ENCODE measurements at regions not wholly inside any gene's neighbourhood (a gene's known extent, or its start where the extent isn't known, plus 50 kb on each side); places are given as distances from the start of the nearest gene placed in this dataset.

GRCh38 chr1:60151311-60151710, 77.7 kb upstream of the C1orf87 start:
- Mint-ChIP-seq H3K27ac (no peak overlapping the region), H3K36me3 (no peaks in the 10 kb centered on the region)

GRCh38 chr1:60149251-60149650, 75.7 kb upstream of the C1orf87 start:
- Histone ChIP-seq H3K27me3 (replicated peaks in 1 of 2; ENCODE audit: control insufficient read depth in 2 of 2, extremely low read depth in 1 of 2, insufficient read depth in 2 of 2, low read length in 1 of 2) (no peaks in the 10 kb centered on the region), H3K36me3 (ENCODE audit: control insufficient read depth in 2 of 2, extremely low read depth in 1 of 2, insufficient read depth in 1 of 2, low read length in 1 of 2) (no peaks in the 10 kb centered on the region), H3K4me1 (ENCODE audit: control insufficient read depth in 1 of 2, extremely low read depth in 1 of 2, insufficient read depth in 2 of 2, low read length in 2 of 2) (no peaks in the 10 kb centered on the region), H3K4me3 (ENCODE audit: control insufficient read depth in 1 of 2, extremely low read depth in 1 of 2, low read length in 1 of 2) (no peak overlapping the region), H3K9me3 (no peaks in the 10 kb centered on the region), H3K27ac (ENCODE audit: low read length) (no peak overlapping the region)
- no peak for DNase-seq
- ATAC-seq (replicated peaks in 1 of 4), result no peak
- no peaks in the 10 kb centered on the region for H3K36me3 Mint-ChIP-seq
- CTCF ChIA-PET, result no interaction called here
- WGBS (ENCODE audit: insufficient coverage), result no CpG with 5 or more reads among the region's 2 CpGs
- H3K9me3 Mint-ChIP-seq, result no peaks in the 10 kb centered on the region
- H3K27ac Mint-ChIP-seq, result no peak overlapping the region
- POLR2A ChIA-PET, result no interaction called here
- peaks cover 0 to 8% of the 10 kb centered on the region in 2 donors for H3K27me3 Mint-ChIP-seq
- H3K4me1 Mint-ChIP-seq, result no peaks in the 10 kb centered on the region
- H3K4me3 Mint-ChIP-seq, result no peak overlapping the region

More at GRCh38 chr1:60151311-60151710, 77.7 kb upstream of the C1orf87 start:
- Mint-ChIP-seq H3K9me3 (no peaks in the 10 kb centered on the region), H3K27me3 (peaks cover 0 to 8% of the 10 kb centered on the region in 2 donors), H3K4me3 (no peak overlapping the region), H3K4me1 (no peaks in the 10 kb centered on the region)
- ChIA-PET POLR2A (no interaction called here), CTCF (no interaction called here)
- Histone ChIP-seq H3K36me3 (ENCODE audit: control insufficient read depth in 2 of 2, extremely low read depth in 1 of 2, insufficient read depth in 1 of 2, low read length in 1 of 2) (no peaks in the 10 kb centered on the region), H3K4me3 (ENCODE audit: control insufficient read depth in 1 of 2, extremely low read depth in 1 of 2, low read length in 1 of 2) (no peak overlapping the region), H3K9me3 (no peaks in the 10 kb centered on the region), H3K27ac (ENCODE audit: low read length) (no peak overlapping the region), H3K27me3 (replicated peaks in 1 of 2; ENCODE audit: control insufficient read depth in 2 of 2, extremely low read depth in 1 of 2, insufficient read depth in 2 of 2, low read length in 1 of 2) (no peaks in the 10 kb centered on the region), H3K4me1 (ENCODE audit: control insufficient read depth in 1 of 2, extremely low read depth in 1 of 2, insufficient read depth in 2 of 2, low read length in 2 of 2) (no peaks in the 10 kb centered on the region)
- no peak for DNase-seq
- no peak for ATAC-seq (replicated peaks in 1 of 4)
- WGBS (ENCODE audit: insufficient coverage), result no CpG with 5 or more reads among the region's 3 CpGs

GRCh38 chr1:60146884-60147283, 73.3 kb upstream of the C1orf87 start:
- Mint-ChIP-seq H3K4me3 (no peak overlapping the region), H3K36me3 (no peaks in the 10 kb centered on the region), H3K4me1 (no peaks in the 10 kb centered on the region), H3K27ac (no peak overlapping the region), H3K9me3 (no peaks in the 10 kb centered on the region), H3K27me3 (peaks cover 0 to 8% of the 10 kb centered on the region in 2 donors)
- DNase-seq (no peak), ATAC-seq (replicated peaks in 1 of 4) (no peak)
- no peak overlapping the region for H3K4me3 ChIP-seq (ENCODE audit: control insufficient read depth in 1 of 2, extremely low read depth in 1 of 2, low read length in 1 of 2)
- no peaks in the 10 kb centered on the region for H3K36me3 ChIP-seq (ENCODE audit: control insufficient read depth in 2 of 2, extremely low read depth in 1 of 2, insufficient read depth in 1 of 2, low read length in 1 of 2)
- H3K27ac ChIP-seq (ENCODE audit: low read length), result no peak overlapping the region
- no CpG with 5 or more reads among the region's 1 CpG for WGBS (ENCODE audit: insufficient coverage)
- no peaks in the 10 kb centered on the region for H3K27me3 ChIP-seq (replicated peaks in 1 of 2; ENCODE audit: control insufficient read depth in 2 of 2, extremely low read depth in 1 of 2, insufficient read depth in 2 of 2, low read length in 1 of 2)
- no peaks in the 10 kb centered on the region for H3K9me3 ChIP-seq
- ChIA-PET POLR2A (no interaction called here), CTCF (no interaction called here)
- no peaks in the 10 kb centered on the region for H3K4me1 ChIP-seq (ENCODE audit: control insufficient read depth in 1 of 2, extremely low read depth in 1 of 2, insufficient read depth in 2 of 2, low read length in 2 of 2)

GRCh38 chr1:60145771-60146170, 72.2 kb upstream of the C1orf87 start:
- DNase-seq (no peak), ATAC-seq (replicated peaks in 1 of 4) (no peak)
- H3K9me3 ChIP-seq, result no peaks in the 10 kb centered on the region
- Mint-ChIP-seq H3K4me1 (no peaks in the 10 kb centered on the region), H3K36me3 (no peaks in the 10 kb centered on the region), H3K9me3 (no peaks in the 10 kb centered on the region), H3K27ac (no peak overlapping the region), H3K27me3 (peaks cover under 1 to 8% of the 10 kb centered on the region in 2 donors), H3K4me3 (no peak overlapping the region)
- no CpG with 5 or more reads among the region's 1 CpG for WGBS (ENCODE audit: insufficient coverage)
- H3K4me3 ChIP-seq (ENCODE audit: control insufficient read depth in 1 of 2, extremely low read depth in 1 of 2, low read length in 1 of 2), result no peak overlapping the region
- H3K36me3 ChIP-seq (ENCODE audit: control insufficient read depth in 2 of 2, extremely low read depth in 1 of 2, insufficient read depth in 1 of 2, low read length in 1 of 2), result no peaks in the 10 kb centered on the region
- no peak overlapping the region for H3K27ac ChIP-seq (ENCODE audit: low read length)
- no peaks in the 10 kb centered on the region for H3K4me1 ChIP-seq (ENCODE audit: control insufficient read depth in 1 of 2, extremely low read depth in 1 of 2, insufficient read depth in 2 of 2, low read length in 2 of 2)
- no peaks in the 10 kb centered on the region for H3K27me3 ChIP-seq (replicated peaks in 1 of 2; ENCODE audit: control insufficient read depth in 2 of 2, extremely low read depth in 1 of 2, insufficient read depth in 2 of 2, low read length in 1 of 2)
- ChIA-PET CTCF (no interaction called here), POLR2A (no interaction called here)

- WGBS (ENCODE audit: insufficient coverage), result no CpG with 5 or more reads among the region's 1 CpG
- Histone ChIP-seq H3K27ac (ENCODE audit: low read length) (no peak overlapping the region), H3K4me1 (ENCODE audit: control insufficient read depth in 1 of 2, extremely low read depth in 1 of 2, insufficient read depth in 2 of 2, low read length in 2 of 2) (no peaks in the 10 kb centered on the region), H3K27me3 (replicated peaks in 1 of 2; ENCODE audit: control insufficient read depth in 2 of 2, extremely low read depth in 1 of 2, insufficient read depth in 2 of 2, low read length in 1 of 2) (no peaks in the 10 kb centered on the region), H3K4me3 (ENCODE audit: control insufficient read depth in 1 of 2, extremely low read depth in 1 of 2, low read length in 1 of 2) (no peak overlapping the region), H3K9me3 (no peaks in the 10 kb centered on the region), H3K36me3 (ENCODE audit: control insufficient read depth in 2 of 2, extremely low read depth in 1 of 2, insufficient read depth in 1 of 2, low read length in 1 of 2) (no peaks in the 10 kb centered on the region)
- peaks cover 0 to 4% of the 10 kb centered on the region in 2 donors for H3K27me3 Mint-ChIP-seq
- DNase-seq (no peak), ATAC-seq (replicated peaks in 1 of 4) (no peak)
- no peaks in the 10 kb centered on the region for H3K36me3 Mint-ChIP-seq
- H3K4me3 Mint-ChIP-seq, result no peak overlapping the region
- H3K4me1 Mint-ChIP-seq, result no peaks in the 10 kb centered on the region
- no peaks in the 10 kb centered on the region for H3K9me3 Mint-ChIP-seq
- no peak overlapping the region for H3K27ac Mint-ChIP-seq
- ChIA-PET POLR2A (no interaction called here), CTCF (no interaction called here)
Observed at GRCh38 chr1:60141743-60142142, 68.2 kb upstream of the C1orf87 start.

- H3K9me3 ChIP-seq, result no peaks in the 10 kb centered on the region
- H3K4me3 ChIP-seq (ENCODE audit: control insufficient read depth in 1 of 2, extremely low read depth in 1 of 2, low read length in 1 of 2), result no peak overlapping the region
- no peaks in the 10 kb centered on the region for H3K9me3 Mint-ChIP-seq
- no peaks in the 10 kb centered on the region for H3K36me3 Mint-ChIP-seq
- no peak overlapping the region for H3K27ac ChIP-seq (ENCODE audit: low read length)
- DNase-seq (no peak), ATAC-seq (replicated peaks in 1 of 4) (no peak)
- ChIA-PET CTCF (no interaction called here), POLR2A (no interaction called here)
- WGBS (ENCODE audit: insufficient coverage), result 70% methylated on average over 1 of the region's 4 CpGs
- no peaks in the 10 kb centered on the region for H3K27me3 ChIP-seq (replicated peaks in 1 of 2; ENCODE audit: control insufficient read depth in 2 of 2, extremely low read depth in 1 of 2, insufficient read depth in 2 of 2, low read length in 1 of 2)
- H3K4me1 Mint-ChIP-seq, result no peaks in the 10 kb centered on the region
- H3K4me1 ChIP-seq (ENCODE audit: control insufficient read depth in 1 of 2, extremely low read depth in 1 of 2, insufficient read depth in 2 of 2, low read length in 2 of 2), result no peaks in the 10 kb centered on the region
- H3K27me3 Mint-ChIP-seq, result peaks cover 0 to 4% of the 10 kb centered on the region in 2 donors
- H3K27ac Mint-ChIP-seq, result no peak overlapping the region
- H3K4me3 Mint-ChIP-seq, result no peak overlapping the region
- H3K36me3 ChIP-seq (ENCODE audit: control insufficient read depth in 2 of 2, extremely low read depth in 1 of 2, insufficient read depth in 1 of 2, low read length in 1 of 2), result no peaks in the 10 kb centered on the region
Observed at GRCh38 chr1:60141276-60141675, 67.7 kb upstream of the C1orf87 start.

- Histone ChIP-seq H3K27ac (ENCODE audit: low read length) (no peak overlapping the region), H3K27me3 (replicated peaks in 1 of 2; ENCODE audit: control insufficient read depth in 2 of 2, extremely low read depth in 1 of 2, insufficient read depth in 2 of 2, low read length in 1 of 2) (no peaks in the 10 kb centered on the region), H3K9me3 (no peaks in the 10 kb centered on the region), H3K4me1 (ENCODE audit: control insufficient read depth in 1 of 2, extremely low read depth in 1 of 2, insufficient read depth in 2 of 2, low read length in 2 of 2) (peaks cover 4 to 7% of the 10 kb centered on the region in 2 experiments), H3K4me3 (ENCODE audit: control insufficient read depth in 1 of 2, extremely low read depth in 1 of 2, low read length in 1 of 2) (no peak overlapping the region), H3K36me3 (ENCODE audit: control insufficient read depth in 2 of 2, extremely low read depth in 1 of 2, insufficient read depth in 1 of 2, low read length in 1 of 2) (no peaks in the 10 kb centered on the region)
- CTCF ChIA-PET, result no interaction called here
- POLR2A ChIA-PET, result no interaction called here
- H3K9me3 Mint-ChIP-seq, result no peaks in the 10 kb centered on the region
- H3K4me1 Mint-ChIP-seq, result peaks cover 6 to 9% (median 8%) of the 10 kb centered on the region in 3 donors
- DNase-seq (no peak), ATAC-seq (replicated peaks in 1 of 4) (no peak)
- no peak overlapping the region for H3K4me3 Mint-ChIP-seq
- no CpG with 5 or more reads among the region's 2 CpGs for WGBS (ENCODE audit: insufficient coverage)
- peaks cover 0 to 4% of the 10 kb centered on the region in 2 donors for H3K27me3 Mint-ChIP-seq
- H3K36me3 Mint-ChIP-seq, result no peaks in the 10 kb centered on the region
- H3K27ac Mint-ChIP-seq, result no peak overlapping the region
Observed at GRCh38 chr1:60137406-60137805, 63.8 kb upstream of the C1orf87 start.
